SK-N-SH (cell line): ENCODE measurements at regions not wholly inside any gene's neighbourhood (a gene's known extent, or its start where the extent isn't known, plus 50 kb on each side); places are given as distances from the start of the nearest gene placed in this dataset.

Source experiments
- CTCF ChIA-PET: fragments of 300-600, 350-600 bp; formaldehyde crosslinking; extraction: SDS; loops from one replicate; lab custom pipeline; 2021; lab: Yijun Ruan, JAX
- POLR2A ChIA-PET: fragments of 350-600 bp; sonication (Branson Sonifier 250); formaldehyde crosslinking; extraction: SDS; loops from one replicate; lab custom pipeline; 2020; ENCODE audit warnings: antibody characterized with exemption, inconsistent platforms; lab: Yijun Ruan, JAX
- DNase-seq: peaks from one replicate; pipeline ENCODE4 v3.0.0; 2012
- H2AFZ ChIP-seq: fragments of 200-600 bp; sonication (generic); 2 replicates; pipeline ENCODE4 v1.8.1; 2016; ENCODE audit warnings: antibody characterized with exemption, mild to moderate bottlenecking, low read depth
- H3F3A ChIP-seq: fragments of 200-600 bp; sonication (generic); replicated peaks from 2 replicates; pipeline ENCODE3; 2016; ENCODE audit warnings: antibody characterized with exemption, mild to moderate bottlenecking; ENCODE audit not compliant: insufficient read depth
- H3K27ac ChIP-seq, 2 experiments: fragments of 200-500 bp in 1 of 2; fragments of 200-600 bp in 1 of 2; sonication (Bioruptor generic) in 1 of 2; sonication (generic), shearing (Covaris generic) in 1 of 2; 2 replicates each; pipeline versions ENCODE4 v1.5.1 to v1.6.1; 2014 to 2016; ENCODE audit warnings: low read depth in 2 of 2, inconsistent platforms in 1 of 2, low read length in 1 of 2, mild to moderate bottlenecking in 1 of 2, mixed read lengths in 1 of 2
- H3K27me3 ChIP-seq: fragments of 200-600 bp; sonication (generic), shearing (Covaris generic); 2 replicates; pipeline ENCODE4 v1.6.1; 2016; ENCODE audit warnings: mixed run types; ENCODE audit not compliant: insufficient read depth
- H3K36me3 ChIP-seq, 2 experiments: fragments of 200-500 bp in 1 of 2; fragments of 200-600 bp in 1 of 2; sonication (Bioruptor generic) in 1 of 2; sonication (generic) in 1 of 2; replicated peaks in 1 of 2; 2 replicates each; pipeline versions ENCODE3 to v1.5.1; 2014 to 2016; ENCODE audit warnings: low read length in 1 of 2, mild to moderate bottlenecking in 1 of 2; ENCODE audit not compliant: insufficient read depth in 2 of 2, control insufficient read depth in 1 of 2
- H3K4me1 ChIP-seq, 2 experiments: fragments of 200-500 bp in 1 of 2; fragments of 200-600 bp in 1 of 2; sonication (Bioruptor generic) in 1 of 2; sonication (generic), shearing (Covaris generic) in 1 of 2; 2 replicates each; pipeline versions ENCODE4 v1.5.1 to v1.6.1; 2014 to 2016; ENCODE audit warnings: low read depth in 1 of 2, low read length in 1 of 2, mixed run types in 1 of 2; ENCODE audit not compliant: insufficient read depth in 2 of 2, control insufficient read depth in 1 of 2
- H3K4me2 ChIP-seq: fragments of 200-600 bp; sonication (generic), shearing (Covaris generic); 2 replicates; pipeline ENCODE4 v1.6.1; 2017; ENCODE audit warnings: mixed run types
- H3K4me3 ChIP-seq, 2 experiments: fragments of 200-500 bp in 1 of 2; fragments of 200-600 bp in 1 of 2; sonication (Bioruptor generic) in 1 of 2; sonication (generic), shearing (Covaris generic) in 1 of 2; 2 replicates each; pipeline versions ENCODE4 v1.5.1 to v1.8.1; 2014 to 2016; ENCODE audit warnings: low read depth in 2 of 2, inconsistent platforms in 1 of 2, low read length in 1 of 2, mild to moderate bottlenecking in 1 of 2, mixed read lengths in 1 of 2, moderate library complexity in 1 of 2
- H3K79me2 ChIP-seq: fragments of 200-600 bp; sonication (generic); 2 replicates; pipeline ENCODE4 v1.8.1; 2017; ENCODE audit warnings: mild to moderate bottlenecking; ENCODE audit not compliant: insufficient read depth
- H3K9ac ChIP-seq: fragments of 200-600 bp; sonication (generic); 2 replicates; pipeline ENCODE4 v1.6.1; 2017; ENCODE audit warnings: mixed run types
- H3K9me2 ChIP-seq: fragments of 200-600 bp; sonication (generic); 2 replicates; pipeline ENCODE4 v1.6.1; 2017; ENCODE audit warnings: mixed run types
- H3K9me3 ChIP-seq: fragments of 200-600 bp; sonication (generic); 2 replicates; pipeline ENCODE4 v1.6.1; 2017; ENCODE audit warnings: mixed run types, mild to moderate bottlenecking, moderate library complexity
- H4K20me1 ChIP-seq: fragments of 200-600 bp; sonication (generic); 2 replicates; pipeline ENCODE4 v1.6.1; 2017; ENCODE audit warnings: mild to moderate bottlenecking, mixed run types; ENCODE audit not compliant: insufficient read depth
- CHD2 ChIP-seq: fragments of 150-350 bp; IDR thresholded peaks from 2 replicates; pipeline ENCODE4 v1.6.1; 2018; ENCODE audit warnings: low read length; ENCODE audit not compliant: partially characterized antibody
- CTCF ChIP-seq: fragments of 200-600 bp; sonication (generic); IDR thresholded peaks from 2 replicates; pipeline ENCODE4 v1.6.1; 2017; ENCODE audit warnings: antibody characterized with exemption, mild to moderate bottlenecking, moderate library complexity
- GATA2 ChIP-seq: sonication (generic); formaldehyde crosslinking; IDR thresholded peaks from 2 replicates; pipeline ENCODE4 v1.5.0; 2020; ENCODE audit warnings: mild to moderate bottlenecking, missing genetic modification reagents
- JUND ChIP-seq: IDR thresholded peaks from 2 replicates; pipeline ENCODE4 v1.4.0; 2012
- MXI1 ChIP-seq: IDR thresholded peaks from 2 replicates; pipeline ENCODE4 v1.6.1; 2012; ENCODE audit warnings: mild to moderate bottlenecking, low read depth, low read length, improper control_type of control experiment
- NFIC ChIP-seq: IDR thresholded peaks from 2 replicates; pipeline ENCODE4 v1.4.0; 2012; ENCODE audit warnings: borderline replicate concordance
- RFX5 ChIP-seq: IDR thresholded peaks from 2 replicates; pipeline ENCODE4 v1.6.1; 2012; ENCODE audit warnings: mild to moderate bottlenecking, improper control_type of control experiment, low read length
- SMC3 ChIP-seq: IDR thresholded peaks from 2 replicates; pipeline ENCODE4 v1.6.1; 2012; ENCODE audit warnings: low read depth, low read length, improper control_type of control experiment
- TEAD4 ChIP-seq: IDR thresholded peaks from 2 replicates; pipeline ENCODE4 v1.4.0; 2012; ENCODE audit warnings: mild to moderate bottlenecking, borderline replicate concordance; ENCODE audit not compliant: insufficient read depth
- WGBS: methylation state at CpG from one replicate; pipeline ENCODE4 v1.1.6; 2017; ENCODE audit warnings: low lambda C conversion rate; 5-methylcytosine and 5-hydroxymethylcytosine counted together
- TF ChIP-seq, protein P1 (sequence below): IDR thresholded peaks from 2 replicates; pipeline ENCODE4 v1.6.1; 2012; ENCODE audit warnings: mild to moderate bottlenecking, low read depth, low read length, moderate library complexity
- TF ChIP-seq, protein P2 (sequence below): IDR thresholded peaks from 2 replicates; pipeline ENCODE4 v1.4.0; 2012; ENCODE audit warnings: low read depth, borderline replicate concordance
- TF ChIP-seq, protein P3 (sequence below): IDR thresholded peaks from 2 replicates; pipeline ENCODE4 v1.4.0; 2012; ENCODE audit warnings: low read depth
- TF ChIP-seq, protein P4 (sequence below): fragments of 150-350 bp; IDR thresholded peaks from 2 replicates; pipeline ENCODE4 v1.6.1; 2016; ENCODE audit warnings: mild to moderate bottlenecking, low read depth, low read length

DNA sequence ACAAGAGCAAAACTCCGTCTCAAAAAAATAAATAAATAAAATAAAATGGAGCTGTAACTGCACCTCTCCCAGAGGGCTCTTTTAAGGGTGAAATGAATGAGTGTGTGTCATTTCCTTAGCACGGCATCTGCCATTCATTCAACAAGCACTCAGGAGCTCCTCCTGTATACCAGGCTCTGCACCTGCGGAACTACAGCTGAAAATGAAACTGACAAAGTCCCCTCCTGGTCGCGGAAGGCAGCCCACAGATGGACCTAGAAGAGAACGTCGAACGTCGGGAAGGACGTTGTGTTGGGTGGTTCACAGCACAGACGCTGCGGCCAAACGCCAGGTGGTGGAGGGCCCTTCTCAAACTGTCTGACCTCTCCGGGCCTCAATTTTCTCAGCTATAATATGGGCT lies 256.4 kb downstream of the TFAP2C start:
- no peak for TF ChIP-seq NFIC
- no peak for TF ChIP-seq MXI1
- no peak for TF ChIP-seq RFX5
- TF ChIP-seq CHD2 = no peak
- no peak for TF ChIP-seq SMC3
- TF ChIP-seq GATA2 (CRISPR knock-in tag) = no peak
- TF ChIP-seq, protein P1, sequence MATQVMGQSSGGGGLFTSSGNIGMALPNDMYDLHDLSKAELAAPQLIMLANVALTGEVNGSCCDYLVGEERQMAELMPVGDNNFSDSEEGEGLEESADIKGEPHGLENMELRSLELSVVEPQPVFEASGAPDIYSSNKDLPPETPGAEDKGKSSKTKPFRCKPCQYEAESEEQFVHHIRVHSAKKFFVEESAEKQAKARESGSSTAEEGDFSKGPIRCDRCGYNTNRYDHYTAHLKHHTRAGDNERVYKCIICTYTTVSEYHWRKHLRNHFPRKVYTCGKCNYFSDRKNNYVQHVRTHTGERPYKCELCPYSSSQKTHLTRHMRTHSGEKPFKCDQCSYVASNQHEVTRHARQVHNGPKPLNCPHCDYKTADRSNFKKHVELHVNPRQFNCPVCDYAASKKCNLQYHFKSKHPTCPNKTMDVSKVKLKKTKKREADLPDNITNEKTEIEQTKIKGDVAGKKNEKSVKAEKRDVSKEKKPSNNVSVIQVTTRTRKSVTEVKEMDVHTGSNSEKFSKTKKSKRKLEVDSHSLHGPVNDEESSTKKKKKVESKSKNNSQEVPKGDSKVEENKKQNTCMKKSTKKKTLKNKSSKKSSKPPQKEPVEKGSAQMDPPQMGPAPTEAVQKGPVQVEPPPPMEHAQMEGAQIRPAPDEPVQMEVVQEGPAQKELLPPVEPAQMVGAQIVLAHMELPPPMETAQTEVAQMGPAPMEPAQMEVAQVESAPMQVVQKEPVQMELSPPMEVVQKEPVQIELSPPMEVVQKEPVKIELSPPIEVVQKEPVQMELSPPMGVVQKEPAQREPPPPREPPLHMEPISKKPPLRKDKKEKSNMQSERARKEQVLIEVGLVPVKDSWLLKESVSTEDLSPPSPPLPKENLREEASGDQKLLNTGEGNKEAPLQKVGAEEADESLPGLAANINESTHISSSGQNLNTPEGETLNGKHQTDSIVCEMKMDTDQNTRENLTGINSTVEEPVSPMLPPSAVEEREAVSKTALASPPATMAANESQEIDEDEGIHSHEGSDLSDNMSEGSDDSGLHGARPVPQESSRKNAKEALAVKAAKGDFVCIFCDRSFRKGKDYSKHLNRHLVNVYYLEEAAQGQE = no peak
- no peak for TF ChIP-seq CTCF
- TF ChIP-seq, protein P2, sequence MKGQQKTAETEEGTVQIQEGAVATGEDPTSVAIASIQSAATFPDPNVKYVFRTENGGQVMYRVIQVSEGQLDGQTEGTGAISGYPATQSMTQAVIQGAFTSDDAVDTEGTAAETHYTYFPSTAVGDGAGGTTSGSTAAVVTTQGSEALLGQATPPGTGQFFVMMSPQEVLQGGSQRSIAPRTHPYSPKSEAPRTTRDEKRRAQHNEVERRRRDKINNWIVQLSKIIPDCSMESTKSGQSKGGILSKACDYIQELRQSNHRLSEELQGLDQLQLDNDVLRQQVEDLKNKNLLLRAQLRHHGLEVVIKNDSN = no peak
- TF ChIP-seq, protein P3, sequence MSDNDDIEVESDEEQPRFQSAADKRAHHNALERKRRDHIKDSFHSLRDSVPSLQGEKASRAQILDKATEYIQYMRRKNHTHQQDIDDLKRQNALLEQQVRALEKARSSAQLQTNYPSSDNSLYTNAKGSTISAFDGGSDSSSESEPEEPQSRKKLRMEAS = no peak
- no peak for TF ChIP-seq JUND
- no peak for TF ChIP-seq TEAD4
- TF ChIP-seq, protein P4, sequence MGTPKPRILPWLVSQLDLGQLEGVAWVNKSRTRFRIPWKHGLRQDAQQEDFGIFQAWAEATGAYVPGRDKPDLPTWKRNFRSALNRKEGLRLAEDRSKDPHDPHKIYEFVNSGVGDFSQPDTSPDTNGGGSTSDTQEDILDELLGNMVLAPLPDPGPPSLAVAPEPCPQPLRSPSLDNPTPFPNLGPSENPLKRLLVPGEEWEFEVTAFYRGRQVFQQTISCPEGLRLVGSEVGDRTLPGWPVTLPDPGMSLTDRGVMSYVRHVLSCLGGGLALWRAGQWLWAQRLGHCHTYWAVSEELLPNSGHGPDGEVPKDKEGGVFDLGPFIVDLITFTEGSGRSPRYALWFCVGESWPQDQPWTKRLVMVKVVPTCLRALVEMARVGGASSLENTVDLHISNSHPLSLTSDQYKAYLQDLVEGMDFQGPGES = no peak
- H3F3A ChIP-seq = no peaks in the 10 kb centered on the region
- ChIA-PET CTCF (no interaction called here), POLR2A (no interaction called here)
- no peaks in the 10 kb centered on the region for H3K36me3 ChIP-seq
- 32% methylated on average over 14 of the region's 14 CpGs for WGBS
- H3K4me2 ChIP-seq = no peak overlapping the region
- H3K27ac ChIP-seq = no peak overlapping the region
- H3K27me3 ChIP-seq = peaks cover 29% of the 10 kb centered on the region; the same call in 1 of the 2 replicates
- H3K79me2 ChIP-seq = no peaks in the 10 kb centered on the region
- no peak overlapping the region for H3K9ac ChIP-seq
- H3K9me3 ChIP-seq = no peaks in the 10 kb centered on the region
- no peaks in the 10 kb centered on the region for H3K9me2 ChIP-seq
- H2AFZ ChIP-seq = no peak overlapping the region
- H3K4me3 ChIP-seq = no peak overlapping the region
- H3K4me1 ChIP-seq = no peaks in the 10 kb centered on the region
- no peak for DNase-seq
- no peaks in the 10 kb centered on the region for H4K20me1 ChIP-seq
